Chondrocyte (in vitro differentiated cells): ENCODE measurements at regions not wholly inside any gene's neighbourhood (a gene's known extent, or its start where the extent isn't known, plus 50 kb on each side); places are given as distances from the start of the nearest gene placed in this dataset.

Experiments
- DNase-seq: peaks from one replicate; pipeline ENCODE4 v3.0.0; 2021; ENCODE audit warnings: mixed read lengths, low spot score
- H3K27ac Mint-ChIP-seq: one replicate; pipeline ENCODE4 v1.8.0; 2021; ENCODE audit warnings: mild to moderate bottlenecking, moderate library complexity, mixed read lengths; ENCODE audit not compliant: unreplicated experiment
- H3K27me3 Mint-ChIP-seq: 2 replicates; pipeline ENCODE4 v1.8.0; 2021; ENCODE audit warnings: low read depth, mixed read lengths
- H3K36me3 Mint-ChIP-seq: 2 replicates; pipeline ENCODE4 v1.8.0; 2021; ENCODE audit warnings: low read depth, mixed read lengths
- H3K4me1 Mint-ChIP-seq: 2 replicates; pipeline ENCODE4 v1.8.0; 2021; ENCODE audit warnings: low read depth, mild to moderate bottlenecking, mixed read lengths
- H3K4me3 Mint-ChIP-seq: one replicate; pipeline ENCODE4 v1.8.0; 2021; ENCODE audit warnings: mild to moderate bottlenecking, moderate library complexity, mixed read lengths; ENCODE audit not compliant: unreplicated experiment
- H3K9me3 Mint-ChIP-seq: 2 replicates; pipeline ENCODE4 v1.8.0; 2021; ENCODE audit warnings: low read depth, mixed read lengths
- TF ChIP-seq, protein P1 (sequence below): fragments of 200-600 bp; sonication (generic); IDR thresholded peaks from 2 replicates; pipeline ENCODE4 v1.5.0; 2021; ENCODE audit warnings: antibody characterized with exemption, mild to moderate bottlenecking, moderate library complexity

DNA sequence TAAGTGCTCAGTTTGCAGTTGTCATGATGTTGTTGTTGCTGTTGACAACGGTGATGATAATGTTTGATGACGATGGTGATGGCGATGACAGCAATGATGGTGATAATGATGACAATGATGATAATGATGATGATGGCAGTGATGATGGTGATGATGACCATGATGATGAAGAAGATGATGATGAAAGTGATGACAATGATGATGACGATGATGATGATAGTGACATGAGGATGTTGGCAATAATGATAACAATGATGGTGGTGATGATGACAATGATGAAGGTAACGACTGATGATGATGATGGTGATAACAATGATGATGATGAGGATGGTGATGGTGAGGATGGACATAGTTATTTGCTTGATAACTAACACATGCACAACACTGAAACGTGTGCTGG lies 778.5 kb downstream of the VRK1 start:
- Mint-ChIP-seq H3K27me3 (no peaks in the 10 kb centered on the region), H3K4me1 (no peaks in the 10 kb centered on the region)

DNA sequence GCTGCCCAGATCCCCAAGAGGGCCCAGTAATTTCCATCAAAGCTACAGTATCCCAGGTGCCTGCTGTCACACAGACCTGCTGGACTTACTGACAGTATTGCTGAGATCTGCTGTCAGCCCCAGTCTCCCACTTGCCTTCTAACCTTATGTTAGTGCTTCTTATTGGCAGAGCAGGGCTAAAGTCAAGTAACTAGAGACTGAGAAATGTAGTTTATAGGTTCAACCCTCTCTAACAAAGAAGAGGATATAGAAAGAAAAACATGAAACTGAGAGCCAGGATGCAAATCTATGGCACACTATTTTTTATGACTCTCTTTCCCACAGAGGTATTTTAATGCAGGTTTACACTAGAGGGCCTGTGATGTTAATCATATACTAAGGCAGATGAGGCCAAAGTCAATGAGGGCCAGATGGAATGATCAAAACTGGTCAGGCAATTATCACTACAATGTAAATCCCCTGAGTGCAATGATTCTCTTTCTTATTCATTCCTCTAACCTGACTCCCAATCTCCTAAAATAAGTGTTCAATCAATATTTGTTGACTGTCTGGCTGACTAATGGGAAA lies 781.9 kb downstream of the VRK1 start:
- Mint-ChIP-seq H3K36me3 (no peaks in the 10 kb centered on the region), H3K4me1 (no peaks in the 10 kb centered on the region), H3K9me3 (peaks cover 40% of the 10 kb centered on the region), H3K4me3 (no peak overlapping the region), H3K27me3 (no peaks in the 10 kb centered on the region), H3K27ac (no peak overlapping the region)
- TF ChIP-seq, protein P1, sequence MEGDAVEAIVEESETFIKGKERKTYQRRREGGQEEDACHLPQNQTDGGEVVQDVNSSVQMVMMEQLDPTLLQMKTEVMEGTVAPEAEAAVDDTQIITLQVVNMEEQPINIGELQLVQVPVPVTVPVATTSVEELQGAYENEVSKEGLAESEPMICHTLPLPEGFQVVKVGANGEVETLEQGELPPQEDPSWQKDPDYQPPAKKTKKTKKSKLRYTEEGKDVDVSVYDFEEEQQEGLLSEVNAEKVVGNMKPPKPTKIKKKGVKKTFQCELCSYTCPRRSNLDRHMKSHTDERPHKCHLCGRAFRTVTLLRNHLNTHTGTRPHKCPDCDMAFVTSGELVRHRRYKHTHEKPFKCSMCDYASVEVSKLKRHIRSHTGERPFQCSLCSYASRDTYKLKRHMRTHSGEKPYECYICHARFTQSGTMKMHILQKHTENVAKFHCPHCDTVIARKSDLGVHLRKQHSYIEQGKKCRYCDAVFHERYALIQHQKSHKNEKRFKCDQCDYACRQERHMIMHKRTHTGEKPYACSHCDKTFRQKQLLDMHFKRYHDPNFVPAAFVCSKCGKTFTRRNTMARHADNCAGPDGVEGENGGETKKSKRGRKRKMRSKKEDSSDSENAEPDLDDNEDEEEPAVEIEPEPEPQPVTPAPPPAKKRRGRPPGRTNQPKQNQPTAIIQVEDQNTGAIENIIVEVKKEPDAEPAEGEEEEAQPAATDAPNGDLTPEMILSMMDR = no peak
- DNase-seq = no peak

More for the DNA sequence above, 778.5 kb downstream of the VRK1 start:
- Mint-ChIP-seq H3K36me3 (no peaks in the 10 kb centered on the region), H3K4me3 (no peak overlapping the region), H3K27ac (no peak overlapping the region), H3K9me3 (peaks cover 48% of the 10 kb centered on the region)
- TF ChIP-seq, protein P1 = no peak
- no peak for DNase-seq

DNA sequence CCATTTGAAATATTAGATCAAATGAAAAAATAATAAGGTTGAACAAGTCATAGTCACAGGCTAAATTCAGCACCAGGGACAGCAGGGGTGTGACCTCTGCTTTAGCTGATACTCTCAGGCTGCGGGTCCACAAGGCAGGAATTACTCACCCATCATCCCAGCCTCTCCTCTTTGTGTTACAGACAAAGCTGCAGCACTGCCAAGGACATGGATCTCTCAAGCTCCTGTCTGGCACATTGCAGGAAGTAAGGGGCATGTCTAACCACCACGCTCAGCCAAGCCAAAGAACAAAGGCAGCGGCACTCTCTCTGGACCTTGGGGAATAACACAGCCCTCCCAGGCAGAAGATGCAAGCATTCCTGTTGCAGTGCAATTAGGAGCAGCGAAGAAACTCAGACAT lies 783.8 kb downstream of the VRK1 start:
- H3K27me3 Mint-ChIP-seq = no peaks in the 10 kb centered on the region
- H3K36me3 Mint-ChIP-seq = no peaks in the 10 kb centered on the region
- TF ChIP-seq, protein P1 = no peak
- H3K4me3 Mint-ChIP-seq = no peak overlapping the region
- peaks cover 38% of the 10 kb centered on the region for H3K9me3 Mint-ChIP-seq
- H3K4me1 Mint-ChIP-seq = no peaks in the 10 kb centered on the region
- DNase-seq = no peak
- H3K27ac Mint-ChIP-seq = no peak overlapping the region

DNA sequence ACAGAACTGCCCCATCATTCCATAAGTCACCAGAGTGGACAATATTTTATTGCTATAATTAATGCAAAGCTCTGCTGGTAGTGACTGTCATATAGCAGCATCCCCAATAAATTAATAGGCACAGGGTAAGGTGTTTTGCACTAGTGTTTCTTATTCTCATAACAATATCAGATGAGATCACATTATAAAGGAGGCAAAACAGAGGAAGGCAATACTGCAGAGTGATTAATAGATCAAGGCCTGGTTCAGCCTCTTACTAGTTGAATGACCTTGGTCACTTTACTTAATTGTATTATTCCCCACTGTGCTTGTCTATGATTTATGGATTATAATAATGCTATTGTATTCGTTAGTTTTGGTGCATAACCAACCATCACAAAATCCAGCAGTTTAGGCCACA lies 784.8 kb downstream of the VRK1 start:
- Mint-ChIP-seq H3K4me1 (no peaks in the 10 kb centered on the region), H3K9me3 (peaks cover 42% of the 10 kb centered on the region), H3K36me3 (no peaks in the 10 kb centered on the region)

DNA sequence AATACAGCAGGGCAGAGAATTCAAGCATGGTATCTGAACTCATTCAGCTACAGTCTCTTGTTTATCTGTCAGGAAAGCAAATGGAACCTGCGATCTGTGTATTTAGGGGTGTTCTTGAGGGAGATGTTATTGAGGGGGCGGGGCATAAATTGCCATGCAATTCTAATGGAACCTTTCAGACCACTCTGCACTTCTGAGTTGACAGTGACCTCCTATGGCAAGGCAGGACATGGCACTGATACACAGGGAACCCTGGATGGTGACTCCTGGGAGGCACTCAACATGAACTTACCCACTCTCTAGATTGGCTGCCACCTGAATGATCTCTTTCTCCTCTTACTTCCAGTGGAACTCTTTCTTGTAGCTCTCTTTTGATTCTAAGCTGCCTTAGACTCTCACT lies 787.3 kb downstream of the VRK1 start:
- Mint-ChIP-seq H3K9me3 (peaks cover 36% of the 10 kb centered on the region), H3K4me1 (no peaks in the 10 kb centered on the region), H3K4me3 (no peak overlapping the region), H3K27ac (no peak overlapping the region), H3K36me3 (no peaks in the 10 kb centered on the region), H3K27me3 (no peaks in the 10 kb centered on the region)
- TF ChIP-seq, protein P1 = no peak
- no peak for DNase-seq

More for the DNA sequence above, 784.8 kb downstream of the VRK1 start:
- DNase-seq = no peak
- Mint-ChIP-seq H3K27ac (no peak overlapping the region), H3K4me3 (no peak overlapping the region), H3K27me3 (no peaks in the 10 kb centered on the region)
- TF ChIP-seq, protein P1 = no peak
